Liver (tissue), 2 donors: ENCODE measurements at regions not wholly inside any gene's neighbourhood (a gene's known extent, or its start where the extent isn't known, plus 50 kb on each side); places are given as distances from the start of the nearest gene placed in this dataset.

Experiments used
- EGR1 ChIP-seq, 2 donors: IDR thresholded peaks; 2 replicates each; pipeline ENCODE4 v1.6.1; 2016 to 2018; ENCODE audit warnings: antibody characterized with exemption in 2 of 2, low read depth in 2 of 2
- HNF4G ChIP-seq: IDR thresholded peaks from 2 replicates; pipeline ENCODE4 v1.6.1; 2016; ENCODE audit warnings: antibody characterized with exemption
- TAF1 ChIP-seq: conservative IDR thresholded peaks from 2 replicates; pipeline ENCODE4 v1.6.1; 2016; ENCODE audit warnings: antibody characterized with exemption, mild to moderate bottlenecking
- donor health status: healthy.

DNA sequence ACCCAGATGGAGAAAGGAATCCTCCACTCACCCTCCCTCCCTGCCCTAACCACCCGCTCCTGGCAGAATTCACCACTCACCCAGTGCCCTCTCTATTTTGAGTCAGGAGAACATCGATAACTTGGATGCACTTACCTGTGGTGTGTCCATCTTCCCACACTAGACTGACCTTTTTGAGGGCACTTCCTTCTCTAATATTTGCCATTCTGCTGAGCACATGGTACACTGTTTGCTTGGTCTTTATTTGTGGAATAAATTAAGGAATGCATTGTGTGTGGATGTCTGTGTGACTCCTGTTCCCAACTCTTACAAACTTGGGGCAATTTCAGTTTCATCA lies 133.7 kb downstream of the ACKR3 start:
- TF ChIP-seq TAF1 (peak; percentile 27), HNF4G (no peak), EGR1 (IDR thresholded peaks at IDR 0.05; ENCODE audit: low read depth in 2 of 2) (peak in 1 of 2 donors; percentile 42)
